SJCRH30 (cell line): ENCODE measurements at regions not wholly inside any gene's neighbourhood (a gene's known extent, or its start where the extent isn't known, plus 50 kb on each side); places are given as distances from the start of the nearest gene placed in this dataset.

Experiments used
- DNase-seq, 2 experiments: peaks; one replicate each; pipeline ENCODE4 v3.0.0-alpha.2; 2015 to 2020
- H3K27ac ChIP-seq: fragments of 250-450 bp; sonication (Bioruptor Pico); 2 replicates; pipeline ENCODE4 v1.5.1; 2020; ENCODE audit warnings: mild to moderate bottlenecking, moderate library complexity
- H3K27me3 ChIP-seq: fragments of 250-450 bp; sonication (Bioruptor Pico); 2 replicates; pipeline ENCODE4 v1.5.1; 2020; ENCODE audit warnings: mild to moderate bottlenecking, moderate library complexity
- H3K36me3 ChIP-seq: fragments of 250-450 bp; sonication (Bioruptor Pico); 2 replicates; pipeline ENCODE4 v1.5.1; 2020; ENCODE audit warnings: mild to moderate bottlenecking, moderate library complexity
- H3K4me1 ChIP-seq: fragments of 250-450 bp; sonication (Bioruptor Pico); 2 replicates; pipeline ENCODE4 v1.5.1; 2020; ENCODE audit warnings: mild to moderate bottlenecking, moderate library complexity
- H3K4me3 ChIP-seq: fragments of 250-450 bp; sonication (Bioruptor Pico); 2 replicates; pipeline ENCODE4 v1.5.1; 2020; ENCODE audit warnings: mild to moderate bottlenecking, moderate library complexity
- H3K9me3 ChIP-seq: fragments of 250-450 bp; sonication (Bioruptor Pico); replicated peaks from 2 replicates; pipeline ENCODE4 v1.5.1; 2020; ENCODE audit warnings: mild to moderate bottlenecking, moderate library complexity

- no peak overlapping the region for H3K27ac ChIP-seq
- no peaks in the 10 kb centered on the region for H3K36me3 ChIP-seq
- H3K4me3 ChIP-seq, result no peak overlapping the region
- peak in 1 of 2 experiments; percentile 49 for DNase-seq
- no peaks in the 10 kb centered on the region for H3K27me3 ChIP-seq
- H3K4me1 ChIP-seq, result no peaks in the 10 kb centered on the region
- no peaks in the 10 kb centered on the region for H3K9me3 ChIP-seq
Observed at GRCh38 chr2:125516496-125517109, 1139.4 kb upstream of the GYPC start.

- H3K36me3 ChIP-seq, result no peaks in the 10 kb centered on the region
- H3K27me3 ChIP-seq, result no peaks in the 10 kb centered on the region
- no peaks in the 10 kb centered on the region for H3K9me3 ChIP-seq
- H3K27ac ChIP-seq, result no peak overlapping the region
- H3K4me3 ChIP-seq, result no peak overlapping the region
- no peak for DNase-seq
- no peaks in the 10 kb centered on the region for H3K4me1 ChIP-seq
Observed at GRCh38 chr2:125526093-125526492, 1129.9 kb upstream of the GYPC start.

- H3K9me3 ChIP-seq, result no peaks in the 10 kb centered on the region
- H3K27me3 ChIP-seq, result no peaks in the 10 kb centered on the region
- no peaks in the 10 kb centered on the region for H3K4me1 ChIP-seq
- no peaks in the 10 kb centered on the region for H3K36me3 ChIP-seq
- no peak overlapping the region for H3K4me3 ChIP-seq
- no peak overlapping the region for H3K27ac ChIP-seq
- DNase-seq, result no peak
Observed at GRCh38 chr2:125535089-125535488, 1120.9 kb upstream of the GYPC start.

- Histone ChIP-seq H3K27me3 (no peaks in the 10 kb centered on the region), H3K36me3 (no peaks in the 10 kb centered on the region), H3K4me1 (no peaks in the 10 kb centered on the region), H3K27ac (no peak overlapping the region), H3K9me3 (no peaks in the 10 kb centered on the region), H3K4me3 (no peak overlapping the region)
- DNase-seq, result no peak
Observed at GRCh38 chr2:125543968-125544514, 1111.9 kb upstream of the GYPC start.

GRCh38 chr2:125553768-125554167, 1102.2 kb upstream of the GYPC start:
- H3K27ac ChIP-seq, result no peak overlapping the region
- DNase-seq, result no peak

GRCh38 chr2:125554956-125555355, 1101.0 kb upstream of the GYPC start:
- no peaks in the 10 kb centered on the region for H3K36me3 ChIP-seq
- H3K4me1 ChIP-seq, result no peaks in the 10 kb centered on the region
- no peak for DNase-seq
- H3K4me3 ChIP-seq, result no peak overlapping the region
- no peak overlapping the region for H3K27ac ChIP-seq
- no peaks in the 10 kb centered on the region for H3K9me3 ChIP-seq
- H3K27me3 ChIP-seq, result no peaks in the 10 kb centered on the region

More at GRCh38 chr2:125553768-125554167, 1102.2 kb upstream of the GYPC start:
- no peak overlapping the region for H3K4me3 ChIP-seq
- no peaks in the 10 kb centered on the region for H3K27me3 ChIP-seq
- no peaks in the 10 kb centered on the region for H3K36me3 ChIP-seq
- H3K4me1 ChIP-seq, result no peaks in the 10 kb centered on the region
- no peaks in the 10 kb centered on the region for H3K9me3 ChIP-seq

GRCh38 chr2:125559186-125559585, 1096.8 kb upstream of the GYPC start:
- Histone ChIP-seq H3K27me3 (no peaks in the 10 kb centered on the region), H3K4me3 (no peak overlapping the region), H3K36me3 (no peaks in the 10 kb centered on the region), H3K4me1 (no peaks in the 10 kb centered on the region), H3K9me3 (no peaks in the 10 kb centered on the region), H3K27ac (no peak overlapping the region)
- DNase-seq, result no peak

- Histone ChIP-seq H3K4me1 (no peaks in the 10 kb centered on the region), H3K9me3 (no peaks in the 10 kb centered on the region), H3K4me3 (no peak overlapping the region), H3K27ac (no peak overlapping the region), H3K27me3 (no peaks in the 10 kb centered on the region), H3K36me3 (no peaks in the 10 kb centered on the region)
- no peak for DNase-seq
Observed at GRCh38 chr2:125560855-125561254, 1095.1 kb upstream of the GYPC start.

- Histone ChIP-seq H3K9me3 (no peaks in the 10 kb centered on the region), H3K4me3 (no peak overlapping the region), H3K36me3 (no peaks in the 10 kb centered on the region), H3K27ac (no peak overlapping the region), H3K4me1 (no peaks in the 10 kb centered on the region), H3K27me3 (no peaks in the 10 kb centered on the region)
- no peak for DNase-seq
Observed at GRCh38 chr2:125561302-125561701, 1094.7 kb upstream of the GYPC start.

GRCh38 chr2:125562924-125563323, 1093.0 kb upstream of the GYPC start:
- no peaks in the 10 kb centered on the region for H3K4me1 ChIP-seq
- no peaks in the 10 kb centered on the region for H3K9me3 ChIP-seq
- no peak for DNase-seq

GRCh38 chr2:125564471-125564870, 1091.5 kb upstream of the GYPC start:
- no peak overlapping the region for H3K4me3 ChIP-seq
- H3K36me3 ChIP-seq, result no peaks in the 10 kb centered on the region
- H3K27ac ChIP-seq, result no peak overlapping the region
- no peaks in the 10 kb centered on the region for H3K9me3 ChIP-seq
- H3K27me3 ChIP-seq, result no peaks in the 10 kb centered on the region
- H3K4me1 ChIP-seq, result no peaks in the 10 kb centered on the region
- peak in 1 of 2 experiments; percentile 7 for DNase-seq

More at GRCh38 chr2:125562924-125563323, 1093.0 kb upstream of the GYPC start:
- Histone ChIP-seq H3K27me3 (no peaks in the 10 kb centered on the region), H3K36me3 (no peaks in the 10 kb centered on the region), H3K4me3 (no peak overlapping the region), H3K27ac (no peak overlapping the region)

GRCh38 chr2:125566422-125566821, 1089.5 kb upstream of the GYPC start:
- Histone ChIP-seq H3K36me3 (no peaks in the 10 kb centered on the region), H3K27me3 (no peaks in the 10 kb centered on the region), H3K27ac (no peak overlapping the region), H3K9me3 (no peaks in the 10 kb centered on the region), H3K4me1 (no peaks in the 10 kb centered on the region), H3K4me3 (no peak overlapping the region)
- no peak for DNase-seq

GRCh38 chr2:125567100-125567499, 1088.9 kb upstream of the GYPC start:
- Histone ChIP-seq H3K27me3 (no peaks in the 10 kb centered on the region), H3K4me1 (no peaks in the 10 kb centered on the region), H3K9me3 (no peaks in the 10 kb centered on the region), H3K36me3 (no peaks in the 10 kb centered on the region), H3K4me3 (no peak overlapping the region), H3K27ac (no peak overlapping the region)
- DNase-seq, result no peak

- no peaks in the 10 kb centered on the region for H3K36me3 ChIP-seq
- no peaks in the 10 kb centered on the region for H3K4me1 ChIP-seq
- H3K4me3 ChIP-seq, result no peak overlapping the region
- DNase-seq, result no peak
- no peaks in the 10 kb centered on the region for H3K9me3 ChIP-seq
- no peaks in the 10 kb centered on the region for H3K27me3 ChIP-seq
- H3K27ac ChIP-seq, result no peak overlapping the region
Observed at GRCh38 chr2:125572660-125573059, 1083.3 kb upstream of the GYPC start.

GRCh38 chr2:125573432-125573831, 1082.5 kb upstream of the GYPC start:
- Histone ChIP-seq H3K27ac (no peak overlapping the region), H3K4me1 (no peaks in the 10 kb centered on the region), H3K36me3 (no peaks in the 10 kb centered on the region), H3K27me3 (no peaks in the 10 kb centered on the region), H3K4me3 (no peak overlapping the region), H3K9me3 (no peaks in the 10 kb centered on the region)
- DNase-seq, result no peak

GRCh38 chr2:125576558-125576957, 1079.4 kb upstream of the GYPC start:
- Histone ChIP-seq H3K4me3 (no peak overlapping the region), H3K4me1 (no peaks in the 10 kb centered on the region), H3K9me3 (no peaks in the 10 kb centered on the region), H3K27ac (no peak overlapping the region), H3K27me3 (no peaks in the 10 kb centered on the region), H3K36me3 (no peaks in the 10 kb centered on the region)
- DNase-seq, result no peak
